ENCODE measurements at regions not wholly inside any gene's neighbourhood (a gene's known extent, or its start where the extent isn't known, plus 50 kb on each side); places are given as distances from the start of the nearest gene placed in this dataset.

DNA sequence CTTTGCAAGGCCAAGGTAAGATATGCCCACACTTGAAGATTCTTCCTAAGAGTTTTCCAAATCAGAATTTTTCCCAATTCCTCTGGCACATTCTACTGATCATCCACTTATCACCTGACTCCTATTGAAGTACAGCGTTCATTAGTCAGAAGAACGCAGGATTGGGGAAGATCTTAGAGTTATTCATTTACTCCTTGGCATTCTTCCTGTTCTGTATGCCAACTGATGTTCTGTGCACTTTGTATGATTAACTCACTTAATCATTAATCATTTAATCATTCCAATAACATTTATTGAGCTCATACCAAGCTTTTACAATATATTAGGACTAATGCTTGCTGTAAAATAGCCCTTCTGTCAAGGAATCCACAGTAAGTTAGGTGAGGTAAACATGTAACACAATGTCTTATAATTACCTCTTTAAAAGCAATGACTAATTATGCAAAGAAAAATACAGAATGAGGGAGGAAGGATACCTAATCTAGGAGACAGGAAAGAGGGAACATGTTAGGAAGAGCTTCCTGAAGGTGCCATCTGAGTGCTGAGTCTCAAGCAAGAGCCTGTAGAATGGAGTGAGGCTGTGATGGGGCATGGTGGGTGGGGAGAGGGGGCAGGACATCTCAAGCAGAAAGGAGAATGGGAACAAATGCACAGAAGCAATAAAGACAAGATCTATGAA, 71.1 kb upstream of the DPT start:
- no peaks in the 10 kb centered on the region for H3K9me3 Mint-ChIP-seq (ENCODE audit: unreplicated experiment)
- TF ChIP-seq, protein P1, sequence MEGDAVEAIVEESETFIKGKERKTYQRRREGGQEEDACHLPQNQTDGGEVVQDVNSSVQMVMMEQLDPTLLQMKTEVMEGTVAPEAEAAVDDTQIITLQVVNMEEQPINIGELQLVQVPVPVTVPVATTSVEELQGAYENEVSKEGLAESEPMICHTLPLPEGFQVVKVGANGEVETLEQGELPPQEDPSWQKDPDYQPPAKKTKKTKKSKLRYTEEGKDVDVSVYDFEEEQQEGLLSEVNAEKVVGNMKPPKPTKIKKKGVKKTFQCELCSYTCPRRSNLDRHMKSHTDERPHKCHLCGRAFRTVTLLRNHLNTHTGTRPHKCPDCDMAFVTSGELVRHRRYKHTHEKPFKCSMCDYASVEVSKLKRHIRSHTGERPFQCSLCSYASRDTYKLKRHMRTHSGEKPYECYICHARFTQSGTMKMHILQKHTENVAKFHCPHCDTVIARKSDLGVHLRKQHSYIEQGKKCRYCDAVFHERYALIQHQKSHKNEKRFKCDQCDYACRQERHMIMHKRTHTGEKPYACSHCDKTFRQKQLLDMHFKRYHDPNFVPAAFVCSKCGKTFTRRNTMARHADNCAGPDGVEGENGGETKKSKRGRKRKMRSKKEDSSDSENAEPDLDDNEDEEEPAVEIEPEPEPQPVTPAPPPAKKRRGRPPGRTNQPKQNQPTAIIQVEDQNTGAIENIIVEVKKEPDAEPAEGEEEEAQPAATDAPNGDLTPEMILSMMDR (IDR thresholded peaks at IDR 0.05; ENCODE audit: unreplicated experiment): no peak
- no peak for DNase-seq (ENCODE audit: low spot score)
- H3K27ac Mint-ChIP-seq (ENCODE audit: unreplicated experiment): no peak overlapping the region
- peaks cover 3% of the 10 kb centered on the region for H3K4me1 Mint-ChIP-seq (ENCODE audit: unreplicated experiment)
- H3K36me3 Mint-ChIP-seq (ENCODE audit: low read depth, unreplicated experiment): no peaks in the 10 kb centered on the region
- no peak overlapping the region for H3K4me3 Mint-ChIP-seq (ENCODE audit: unreplicated experiment)
- H3K27me3 Mint-ChIP-seq (ENCODE audit: unreplicated experiment): peaks cover 1% of the 10 kb centered on the region

DNA sequence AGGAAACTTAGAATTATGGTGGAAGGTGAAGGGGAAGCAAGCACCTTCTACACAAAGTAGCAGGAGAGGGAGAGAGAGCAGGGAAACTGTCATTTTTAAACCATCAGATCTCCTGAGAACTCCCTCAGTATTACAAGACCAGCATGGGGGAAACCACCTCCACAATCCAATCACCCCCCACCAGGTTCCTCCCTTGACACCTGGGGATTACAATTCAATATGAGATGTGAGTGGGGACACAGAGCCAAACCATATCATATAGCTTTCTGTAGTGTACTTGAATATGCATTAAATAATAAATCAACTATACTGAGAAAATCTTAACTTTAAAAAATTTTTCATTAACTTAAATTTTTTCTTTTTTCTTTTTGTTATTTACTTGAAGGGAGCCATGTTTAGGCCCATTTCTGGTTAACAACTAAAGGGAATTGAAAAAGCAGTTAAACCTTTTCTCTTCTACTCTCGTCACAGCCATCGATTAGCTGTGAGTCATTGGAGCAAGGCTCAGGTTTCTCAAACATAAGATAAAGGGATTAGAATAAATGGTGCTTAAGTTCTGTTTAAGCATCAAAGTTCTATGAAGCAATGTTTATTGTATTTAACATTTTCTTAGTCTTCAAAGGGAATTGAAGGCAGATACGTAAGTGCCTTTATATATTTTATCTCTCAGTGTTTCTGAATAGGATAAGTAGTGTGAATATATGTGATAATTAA, 72.2 kb upstream of the DPT start:
- H3K36me3 Mint-ChIP-seq (ENCODE audit: low read depth, unreplicated experiment): no peaks in the 10 kb centered on the region
- H3K4me3 Mint-ChIP-seq (ENCODE audit: unreplicated experiment): no peak overlapping the region
- no peak for DNase-seq (ENCODE audit: low spot score)
- peaks cover 3% of the 10 kb centered on the region for H3K4me1 Mint-ChIP-seq (ENCODE audit: unreplicated experiment)
- TF ChIP-seq, protein P1 (IDR thresholded peaks at IDR 0.05; ENCODE audit: unreplicated experiment): no peak
- no peaks in the 10 kb centered on the region for H3K9me3 Mint-ChIP-seq (ENCODE audit: unreplicated experiment)
- no peaks in the 10 kb centered on the region for H3K27me3 Mint-ChIP-seq (ENCODE audit: unreplicated experiment)
- no peak overlapping the region for H3K27ac Mint-ChIP-seq (ENCODE audit: unreplicated experiment)

DNA sequence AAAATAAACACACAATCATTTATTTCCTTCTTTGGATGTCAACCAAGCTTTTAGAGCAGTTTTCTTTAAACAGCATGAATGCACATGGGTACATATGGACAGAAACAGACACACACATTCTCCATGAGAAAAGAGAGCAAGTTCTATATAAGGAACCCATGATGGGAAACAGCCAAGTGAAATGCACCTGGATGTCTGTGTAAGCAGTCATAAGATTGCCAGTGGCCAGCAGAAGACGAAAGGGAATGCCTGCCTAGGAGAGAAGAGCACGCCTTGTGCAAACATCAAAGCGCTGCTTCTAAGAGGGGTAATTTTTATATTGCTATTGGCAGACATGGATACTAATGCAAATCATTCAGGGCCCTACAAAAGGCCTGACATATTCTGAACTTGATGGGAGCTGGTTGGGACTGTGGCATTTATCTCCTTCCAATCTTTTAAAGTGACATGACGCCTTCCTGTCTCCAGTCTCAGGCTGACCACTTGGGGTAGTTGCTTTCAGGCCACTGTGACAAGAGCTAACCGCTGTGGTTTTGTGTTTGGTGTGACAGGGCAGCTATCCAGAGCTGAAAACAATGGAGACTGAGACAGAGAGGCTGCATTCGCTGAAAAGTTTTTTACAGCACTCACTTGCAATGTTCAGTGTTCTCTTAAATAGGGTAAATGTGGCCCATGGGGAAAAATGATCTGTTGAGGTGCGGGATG, 75.0 kb upstream of the DPT start:
- Mint-ChIP-seq H3K36me3 (ENCODE audit: low read depth, unreplicated experiment) (no peaks in the 10 kb centered on the region), H3K27me3 (ENCODE audit: unreplicated experiment) (no peaks in the 10 kb centered on the region), H3K4me3 (ENCODE audit: unreplicated experiment) (no peak overlapping the region), H3K27ac (ENCODE audit: unreplicated experiment) (no peak overlapping the region), H3K9me3 (ENCODE audit: unreplicated experiment) (no peaks in the 10 kb centered on the region), H3K4me1 (ENCODE audit: unreplicated experiment) (peaks cover 3% of the 10 kb centered on the region)
- peak; percentile 5 for DNase-seq (ENCODE audit: low spot score)
- TF ChIP-seq, protein P1 (IDR thresholded peaks at IDR 0.05; ENCODE audit: unreplicated experiment): no peak

DNA sequence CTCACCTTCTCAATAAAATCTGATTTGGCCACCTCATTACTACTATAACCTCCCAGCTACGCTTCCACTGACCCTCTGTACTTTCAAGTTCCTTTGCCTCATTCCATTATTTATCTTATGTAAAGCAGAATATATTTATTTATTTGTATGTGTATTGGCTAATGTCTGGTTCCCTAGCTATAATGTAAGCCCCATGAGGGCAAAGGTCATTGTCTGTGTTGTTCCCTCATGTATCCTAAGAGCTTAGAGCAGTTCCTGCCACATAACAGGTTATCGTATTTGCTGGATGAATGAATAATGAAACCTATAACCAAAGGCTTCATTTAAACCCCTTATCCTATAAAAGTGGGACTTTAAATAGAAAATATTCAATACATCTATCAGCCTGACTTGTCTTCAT, 77.9 kb upstream of the DPT start:
- no peaks in the 10 kb centered on the region for H3K9me3 Mint-ChIP-seq (ENCODE audit: unreplicated experiment)
- no peaks in the 10 kb centered on the region for H3K27me3 Mint-ChIP-seq (ENCODE audit: unreplicated experiment)
- H3K4me1 Mint-ChIP-seq (ENCODE audit: unreplicated experiment): peaks cover 3% of the 10 kb centered on the region
- no peak overlapping the region for H3K4me3 Mint-ChIP-seq (ENCODE audit: unreplicated experiment)
- no peak overlapping the region for H3K27ac Mint-ChIP-seq (ENCODE audit: unreplicated experiment)
- TF ChIP-seq, protein P1 (IDR thresholded peaks at IDR 0.05; ENCODE audit: unreplicated experiment): no peak
- no peaks in the 10 kb centered on the region for H3K36me3 Mint-ChIP-seq (ENCODE audit: low read depth, unreplicated experiment)
- no peak for DNase-seq (ENCODE audit: low spot score)

DNA sequence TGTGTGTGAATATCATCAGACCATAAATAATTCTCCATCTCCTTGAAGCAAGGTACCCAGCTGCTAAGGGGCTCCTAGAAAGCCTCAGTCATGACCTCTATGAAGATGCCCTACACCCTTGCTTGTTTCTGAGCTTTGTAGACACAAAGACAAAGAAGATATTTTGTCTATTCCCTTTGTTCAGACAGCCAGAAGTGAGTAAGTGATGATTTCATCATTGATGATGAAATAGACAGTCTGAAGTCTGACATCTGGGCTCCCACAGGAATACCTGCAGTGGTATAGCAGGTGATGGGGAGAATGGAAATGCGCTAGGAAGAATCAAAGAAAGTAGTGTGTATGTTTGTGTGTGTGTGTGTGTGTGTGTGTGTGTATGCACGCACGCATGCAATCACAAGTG, 82.2 kb upstream of the DPT start:
- no peak overlapping the region for H3K4me3 Mint-ChIP-seq (ENCODE audit: unreplicated experiment)
- no peak overlapping the region for H3K27ac Mint-ChIP-seq (ENCODE audit: unreplicated experiment)
- DNase-seq (ENCODE audit: low spot score): no peak
- no peaks in the 10 kb centered on the region for H3K4me1 Mint-ChIP-seq (ENCODE audit: unreplicated experiment)
- H3K9me3 Mint-ChIP-seq (ENCODE audit: unreplicated experiment): no peaks in the 10 kb centered on the region
- H3K36me3 Mint-ChIP-seq (ENCODE audit: low read depth, unreplicated experiment): no peaks in the 10 kb centered on the region
- TF ChIP-seq, protein P1 (IDR thresholded peaks at IDR 0.05; ENCODE audit: unreplicated experiment): no peak
- peaks cover 2% of the 10 kb centered on the region for H3K27me3 Mint-ChIP-seq (ENCODE audit: unreplicated experiment)

Data from endothelial cell (in vitro differentiated cells).